ENCODE measurements at regions not wholly inside any gene's neighbourhood (a gene's known extent, or its start where the extent isn't known, plus 50 kb on each side); places are given as distances from the start of the nearest gene placed in this dataset.

- Histone ChIP-seq H3K4me2 (ENCODE audit: insufficient read depth, low read length) (no peak overlapping the region), H3K36me3 (ENCODE audit: control insufficient read depth in 2 of 2, extremely low read depth in 1 of 2, insufficient read depth in 2 of 2, low read length in 2 of 2) (no peaks in the 10 kb centered on the region), H3K9me3 (replicated peaks; ENCODE audit: control insufficient read depth, insufficient read depth, low read length) (no peaks in the 10 kb centered on the region), H3K27me3 (ENCODE audit: control insufficient read depth in 2 of 2, insufficient read depth in 2 of 2, low read length in 2 of 2) (no peaks in the 10 kb centered on the region), H3K4me1 (ENCODE audit: control insufficient read depth, extremely low read depth, insufficient read depth, low read length) (no peaks in the 10 kb centered on the region), H3K79me2 (ENCODE audit: control insufficient read depth, insufficient read depth, low read length) (no peaks in the 10 kb centered on the region), H4K20me1 (replicated peaks; ENCODE audit: control insufficient read depth, extremely low read depth, insufficient read depth, low read length) (no peaks in the 10 kb centered on the region), H3K9me1 (replicated peaks; ENCODE audit: control insufficient read depth, extremely low read depth, insufficient read depth, low read length) (no peaks in the 10 kb centered on the region), H3K4me3 (replicated peaks in 1 of 3; ENCODE audit: insufficient read depth in 1 of 3, low read depth in 1 of 3, low read length in 3 of 3) (no peak overlapping the region), H3K27ac (ENCODE audit: insufficient read depth, low read depth, low read length) (no peak overlapping the region), H3K9ac (replicated peaks; ENCODE audit: extremely low read depth, insufficient read depth, low read length) (no peak overlapping the region), H2AFZ (ENCODE audit: low read depth, low read length) (no peak overlapping the region)
- ChIA-PET POLR2A (no interaction called here), CTCF (no interaction called here)
- dilution Hi-C loops (cut with MboI; ENCODE audit: extremely low pct_ligation_motif_present, low sequenced_read_pairs): no loop called here
- FAIRE-seq (no peak), DNase-seq (ENCODE audit: low read depth, low spot score) (no peak)
- intact Hi-C loops (cut with micrococcal nuclease): no loop called here
- BruUV-seq (replicated peaks): no TSS peak
- TF ChIP-seq JUN (IDR thresholded peaks at IDR 0.05; ENCODE audit: borderline replicate concordance, insufficient read depth, insufficient read length, low read depth) (no peak), EZH2 (IDR thresholded peaks at IDR 0.05; ENCODE audit: borderline replicate concordance, low read depth, low read length, severe bottlenecking) (no peak), POLR2AphosphoS5 (IDR thresholded peaks at IDR 0.05; ENCODE audit: insufficient read depth, low read depth, low read length) (no peak), CTCF (IDR thresholded peaks at IDR 0.05; ENCODE audit: extremely low read depth in 1 of 2, insufficient read depth in 1 of 2, low read depth in 1 of 2, low read length in 2 of 2) (no peak), MYC (IDR thresholded peaks at IDR 0.05; ENCODE audit: low read depth, low read length) (no peak), FOS (IDR thresholded peaks at IDR 0.05; ENCODE audit: borderline replicate concordance, insufficient read depth, low read length) (no peak), MAX (IDR thresholded peaks at IDR 0.05; ENCODE audit: insufficient read depth, insufficient read length) (no peak)
Observed at GRCh38 chr13:71046360-71047079, 820.5 kb downstream of the DACH1 start.
